PC-9 (cell line): ENCODE measurements at regions not wholly inside any gene's neighbourhood (a gene's known extent, or its start where the extent isn't known, plus 50 kb on each side); places are given as distances from the start of the nearest gene placed in this dataset.

ENCODE experiments used
- BruUV-seq: library from RNA; stranded (reverse); fragments of 400-500 nt; replicated peaks from 2 replicates; lab custom pipeline; 2021; lab: Mats Ljungman, UMichigan
- CTCF ChIA-PET: fragments of 300-600 bp; sonication (Branson Sonifier 250); formaldehyde crosslinking; loops from one replicate; lab custom pipeline; 2022; ENCODE audit warnings: antibody characterized with exemption; lab: Charles Lee
- POLR2A ChIA-PET: fragments of 300-600 bp; sonication (Branson Sonifier 250); formaldehyde crosslinking; loops from one replicate; lab custom pipeline; 2022; ENCODE audit warnings: antibody characterized with exemption; ENCODE audit not compliant: unreplicated experiment; lab: Charles Lee
- DNase-seq, 2 experiments: peaks; one replicate each; pipeline versions ENCODE4 v3.0.0 to v3.0.0-alpha.2; 2015 to 2022; ENCODE audit warnings: mixed read lengths in 1 of 2
- H2AFZ ChIP-seq: fragments of 200-600 bp; sonication (generic); 2 replicates; pipeline ENCODE4 v1.8.1; 2017; ENCODE audit warnings: antibody characterized with exemption
- H3F3A ChIP-seq: fragments of 200-600 bp; sonication (generic); 2 replicates; pipeline ENCODE4 v1.8.1; 2017; ENCODE audit warnings: antibody characterized with exemption, mild to moderate bottlenecking, low read depth; ENCODE audit not compliant: insufficient read depth
- H3K27ac ChIP-seq: fragments of 200-600 bp; sonication (generic); 2 replicates; pipeline ENCODE4 v1.6.1; 2016; ENCODE audit warnings: mixed run types
- H3K27me3 ChIP-seq: fragments of 200-600 bp; sonication (generic); 2 replicates; pipeline ENCODE4 v1.6.1; 2016; ENCODE audit warnings: low read depth, mixed run types; ENCODE audit not compliant: insufficient read depth
- H3K36me3 ChIP-seq: fragments of 200-600 bp; sonication (generic); 2 replicates; pipeline ENCODE4 v1.6.1; 2016; ENCODE audit warnings: low read depth, mixed run types
- H3K4me1 ChIP-seq: fragments of 200-600 bp; sonication (generic); replicated peaks from 2 replicates; pipeline ENCODE4 v1.6.1; 2016; ENCODE audit warnings: mixed run types; ENCODE audit not compliant: insufficient read depth
- H3K4me2 ChIP-seq: fragments of 200-600 bp; sonication (generic); 2 replicates; pipeline ENCODE4 v1.6.1; 2017; ENCODE audit warnings: mixed run types
- H3K4me3 ChIP-seq: fragments of 200-600 bp; sonication (generic); 2 replicates; pipeline ENCODE4 v1.6.1; 2016; ENCODE audit warnings: mixed run types
- H3K79me2 ChIP-seq: fragments of 200-600 bp; sonication (generic); 2 replicates; pipeline ENCODE4 v1.6.1; 2017; ENCODE audit warnings: low read depth, mixed run types
- H3K9me2 ChIP-seq: fragments of 200-600 bp; sonication (generic); 2 replicates; pipeline ENCODE4 v1.8.1; 2017; ENCODE audit warnings: mild to moderate bottlenecking; ENCODE audit not compliant: insufficient read depth
- H3K9me3 ChIP-seq: fragments of 200-600 bp; sonication (generic); 2 replicates; pipeline ENCODE4 v1.8.1; 2016; ENCODE audit warnings: low read depth; ENCODE audit not compliant: insufficient read depth
- H4K20me1 ChIP-seq: fragments of 200-600 bp; sonication (generic); 2 replicates; pipeline ENCODE4 v1.8.1; 2017; ENCODE audit not compliant: insufficient read depth
- EZH2 ChIP-seq: fragments of 200-600 bp; sonication (generic); IDR thresholded peaks from 2 replicates; pipeline ENCODE4 v1.8.0; 2017; ENCODE audit warnings: antibody characterized with exemption, low read depth
- intact Hi-C: fragments of 100-400 bp; cut with micrococcal nuclease; formaldehyde crosslinking; loops from one replicate; pipeline ENCODE4 v1.10.0; 2022; ENCODE audit not compliant: unreplicated experiment
- TF ChIP-seq, protein P1 (sequence below): fragments of 200-600 bp; sonication (generic); conservative IDR thresholded peaks from 2 replicates; pipeline ENCODE4 v1.6.1; 2017; ENCODE audit warnings: mixed run types, antibody characterized with exemption, mild to moderate bottlenecking, moderate library complexity

DNA sequence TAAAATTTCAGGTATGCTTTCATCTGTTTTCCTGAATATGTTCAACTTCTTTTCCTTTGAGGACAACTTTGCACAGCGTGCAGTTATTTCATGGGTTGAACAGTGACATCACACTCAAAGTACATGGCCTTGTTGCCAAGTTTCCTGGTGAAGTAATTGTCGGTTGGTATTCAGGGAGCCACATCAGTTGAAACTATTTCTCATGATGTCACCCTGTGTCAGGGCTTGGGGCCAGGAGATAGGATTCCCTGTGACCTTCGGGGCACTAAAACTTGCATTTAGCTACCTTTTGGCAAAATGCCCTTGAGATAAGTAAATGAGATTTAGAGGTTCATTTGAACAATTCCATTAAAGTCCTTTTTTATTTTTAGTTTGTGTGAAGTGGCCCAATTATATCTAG, 383.9 kb downstream of the SH3GL2 start:
- no TSS peak for BruUV-seq

DNA sequence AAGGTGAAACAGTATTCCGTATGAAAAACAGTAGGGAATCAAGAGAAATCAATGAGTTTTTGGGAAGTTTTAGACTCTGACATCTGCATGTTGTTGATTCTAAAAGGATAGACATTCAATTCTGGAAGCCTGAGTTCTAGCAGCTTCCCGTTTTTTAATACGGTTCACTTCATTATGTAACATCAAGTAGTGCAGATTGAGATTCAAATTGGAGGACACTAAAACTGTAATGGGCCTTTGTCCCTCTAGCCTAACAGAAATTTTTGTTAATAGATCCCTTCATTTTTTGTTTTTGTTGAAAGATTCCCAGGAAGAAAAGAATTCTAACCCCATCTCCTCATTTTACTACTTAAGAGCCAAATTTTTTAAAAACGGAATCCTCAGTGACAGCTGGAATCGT, 384.6 kb downstream of the SH3GL2 start:
- intact Hi-C loops, result no loop called here
- no TSS peak for BruUV-seq
- TF ChIP-seq, protein P1, sequence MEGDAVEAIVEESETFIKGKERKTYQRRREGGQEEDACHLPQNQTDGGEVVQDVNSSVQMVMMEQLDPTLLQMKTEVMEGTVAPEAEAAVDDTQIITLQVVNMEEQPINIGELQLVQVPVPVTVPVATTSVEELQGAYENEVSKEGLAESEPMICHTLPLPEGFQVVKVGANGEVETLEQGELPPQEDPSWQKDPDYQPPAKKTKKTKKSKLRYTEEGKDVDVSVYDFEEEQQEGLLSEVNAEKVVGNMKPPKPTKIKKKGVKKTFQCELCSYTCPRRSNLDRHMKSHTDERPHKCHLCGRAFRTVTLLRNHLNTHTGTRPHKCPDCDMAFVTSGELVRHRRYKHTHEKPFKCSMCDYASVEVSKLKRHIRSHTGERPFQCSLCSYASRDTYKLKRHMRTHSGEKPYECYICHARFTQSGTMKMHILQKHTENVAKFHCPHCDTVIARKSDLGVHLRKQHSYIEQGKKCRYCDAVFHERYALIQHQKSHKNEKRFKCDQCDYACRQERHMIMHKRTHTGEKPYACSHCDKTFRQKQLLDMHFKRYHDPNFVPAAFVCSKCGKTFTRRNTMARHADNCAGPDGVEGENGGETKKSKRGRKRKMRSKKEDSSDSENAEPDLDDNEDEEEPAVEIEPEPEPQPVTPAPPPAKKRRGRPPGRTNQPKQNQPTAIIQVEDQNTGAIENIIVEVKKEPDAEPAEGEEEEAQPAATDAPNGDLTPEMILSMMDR, result no peak
- TF ChIP-seq EZH2, result no peak
- Histone ChIP-seq H2AFZ (no peak overlapping the region), H3K27ac (no peak overlapping the region), H3K27me3 (peaks cover 12% of the 10 kb centered on the region; the same call in 1 of the 2 replicates), H3K79me2 (no peaks in the 10 kb centered on the region), H4K20me1 (no peaks in the 10 kb centered on the region), H3K4me3 (no peak overlapping the region), H3F3A (no peaks in the 10 kb centered on the region), H3K9me2 (no peaks in the 10 kb centered on the region), H3K4me2 (no peak overlapping the region), H3K36me3 (no peaks in the 10 kb centered on the region), H3K4me1 (no peaks in the 10 kb centered on the region), H3K9me3 (no peaks in the 10 kb centered on the region)
- POLR2A ChIA-PET, result no interaction called here
- CTCF ChIA-PET, result no interaction called here
- no peak for DNase-seq

More for the DNA sequence above, 383.9 kb downstream of the SH3GL2 start:
- H3K4me2 ChIP-seq, result no peak overlapping the region
- no peaks in the 10 kb centered on the region for H3K9me2 ChIP-seq
- H3K27ac ChIP-seq, result no peak overlapping the region
- DNase-seq, result no peak
- no peaks in the 10 kb centered on the region for H3K4me1 ChIP-seq
- no peaks in the 10 kb centered on the region for H3K36me3 ChIP-seq
- ChIA-PET CTCF (no interaction called here), POLR2A (no interaction called here)
- no peaks in the 10 kb centered on the region for H3K9me3 ChIP-seq
- intact Hi-C loops, result no loop called here
- H4K20me1 ChIP-seq, result no peaks in the 10 kb centered on the region
- H3K27me3 ChIP-seq, result peaks cover 12% of the 10 kb centered on the region; the same call in 1 of the 2 replicates
- no peak for TF ChIP-seq EZH2
- TF ChIP-seq, protein P1, result no peak
- no peak overlapping the region for H2AFZ ChIP-seq
- H3K4me3 ChIP-seq, result no peak overlapping the region
- H3F3A ChIP-seq, result no peaks in the 10 kb centered on the region
- H3K79me2 ChIP-seq, result no peaks in the 10 kb centered on the region

DNA sequence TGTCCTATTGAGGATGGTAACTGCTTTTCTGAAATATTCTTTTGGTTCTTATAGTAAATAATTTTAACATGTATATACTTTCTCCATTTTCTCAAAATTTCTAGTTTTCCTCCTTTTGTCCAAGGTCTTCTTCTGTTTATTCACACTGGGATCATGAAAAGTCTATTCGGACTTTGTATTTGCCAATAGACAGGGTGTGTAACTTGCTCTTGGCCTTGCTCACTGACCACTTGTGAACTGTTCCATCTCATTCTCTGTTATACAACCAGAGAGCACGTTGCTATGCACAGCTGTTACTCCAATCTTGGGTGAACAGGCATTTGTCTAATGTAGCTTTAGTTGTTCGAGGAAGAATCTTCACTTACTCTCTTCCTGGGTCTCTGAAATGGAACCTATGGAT, 388.9 kb downstream of the SH3GL2 start:
- ChIA-PET POLR2A (no interaction called here), CTCF (no interaction called here)
- intact Hi-C loops, result no loop called here

More for the DNA sequence above, 388.9 kb downstream of the SH3GL2 start:
- Histone ChIP-seq H3K27me3 (peaks cover 10% of the 10 kb centered on the region; the same call in 1 of the 2 replicates), H4K20me1 (no peaks in the 10 kb centered on the region), H3K4me2 (no peak overlapping the region), H3K9me2 (no peaks in the 10 kb centered on the region), H3K79me2 (no peaks in the 10 kb centered on the region), H2AFZ (no peak overlapping the region), H3F3A (no peaks in the 10 kb centered on the region), H3K4me1 (no peaks in the 10 kb centered on the region), H3K27ac (no peak overlapping the region), H3K4me3 (no peak overlapping the region), H3K9me3 (no peaks in the 10 kb centered on the region), H3K36me3 (no peaks in the 10 kb centered on the region)
- BruUV-seq, result no TSS peak
- no peak for DNase-seq
- no peak for TF ChIP-seq EZH2
- TF ChIP-seq, protein P1, result no peak
